CD4-positive, alpha-beta memory T cell (primary cell): ENCODE measurements at regions not wholly inside any gene's neighbourhood (a gene's known extent, or its start where the extent isn't known, plus 50 kb on each side); places are given as distances from the start of the nearest gene placed in this dataset.

Experiments
- CTCF ChIA-PET: fragments of 350-600 bp; sonication (Branson Sonifier 250); formaldehyde crosslinking; loops from one replicate; lab custom pipeline; 2021; ENCODE audit warnings: inconsistent platforms; ENCODE audit not compliant: partially characterized antibody; lab: Charles Lee
- POLR2A ChIA-PET: fragments of 350-600 bp; sonication (Branson Sonifier 250); formaldehyde crosslinking; loops from one replicate; lab custom pipeline; 2021; ENCODE audit not compliant: partially characterized antibody; lab: Charles Lee
- DNase-seq, 5 donors: peaks; one replicate each; pipeline versions ENCODE4 v3.0.0 to v3.0.0-alpha.2; 2020 to 2022; ENCODE audit warnings: mixed read lengths in 1 of 5
- H3K27ac ChIP-seq: one replicate; pipeline ENCODE4 v1.7.0; 2013; ENCODE audit warnings: low read depth, low read length
- H3K27me3 ChIP-seq: 2 replicates; pipeline ENCODE4 v1.7.0; 2013; ENCODE audit warnings: mild to moderate bottlenecking, low read length, moderate library complexity; ENCODE audit not compliant: insufficient read depth
- H3K36me3 ChIP-seq: 2 replicates; pipeline ENCODE4 v1.7.0; 2013; ENCODE audit warnings: mild to moderate bottlenecking, low read length, moderate library complexity; ENCODE audit not compliant: insufficient read depth
- H3K4me1 ChIP-seq: 2 replicates; pipeline ENCODE4 v1.7.0; 2013; ENCODE audit warnings: mild to moderate bottlenecking, low read length, moderate library complexity; ENCODE audit not compliant: insufficient read depth
- H3K4me3 ChIP-seq, 2 donors: one replicate each; pipeline ENCODE4 v1.7.0; 2013; ENCODE audit warnings: low read length in 2 of 2, mild to moderate bottlenecking in 1 of 2
- H3K9me3 ChIP-seq, 2 donors: one replicate each; pipeline ENCODE4 v1.7.0; 2013; ENCODE audit warnings: low read length in 2 of 2, control low read depth in 1 of 2; ENCODE audit not compliant: control insufficient read depth in 1 of 2
- H3K27ac Mint-ChIP-seq, 7 donors: one replicate each; pipeline ENCODE4 v1.8.0; 2020 to 2021; ENCODE audit warnings: mixed read lengths in 7 of 7, mild to moderate bottlenecking in 6 of 7, inconsistent platforms in 3 of 7, moderate library complexity in 3 of 7
- H3K27me3 Mint-ChIP-seq, 2 donors: one replicate each; pipeline ENCODE4 v1.8.0; 2020 to 2021; ENCODE audit warnings: mixed read lengths in 2 of 2
- H3K36me3 Mint-ChIP-seq, 2 donors: one replicate each; pipeline ENCODE4 v1.8.0; 2020 to 2021; ENCODE audit warnings: mixed read lengths in 2 of 2, inconsistent platforms in 1 of 2, mild to moderate bottlenecking in 1 of 2
- H3K4me1 Mint-ChIP-seq, 4 donors: one replicate each; pipeline ENCODE4 v1.8.0; 2020 to 2021; ENCODE audit warnings: mixed read lengths in 4 of 4, mild to moderate bottlenecking in 1 of 4
- H3K4me3 Mint-ChIP-seq, 8 donors: one replicate each; pipeline ENCODE4 v1.8.0; 2020 to 2021; ENCODE audit warnings: mixed read lengths in 8 of 8, mild to moderate bottlenecking in 7 of 8, moderate library complexity in 6 of 8, inconsistent platforms in 3 of 8
- H3K9me3 Mint-ChIP-seq, 8 donors: one replicate each; pipeline ENCODE4 v1.8.0; 2020 to 2021; ENCODE audit warnings: mixed read lengths in 8 of 8, mild to moderate bottlenecking in 5 of 8, inconsistent platforms in 3 of 8, moderate library complexity in 1 of 8
- intact Hi-C: fragments of 100-400 bp; cut with micrococcal nuclease; formaldehyde crosslinking; loops from one replicate; pipeline ENCODE4 v1.15.1; 2023

- Histone ChIP-seq H3K4me3 (no peak overlapping the region), H3K9me3 (no peaks in the 10 kb centered on the region), H3K27me3 (no peaks in the 10 kb centered on the region), H3K27ac (no peak overlapping the region), H3K4me1 (no peaks in the 10 kb centered on the region), H3K36me3 (no peaks in the 10 kb centered on the region)
- peaks cover 0 to 3% of the 10 kb centered on the region in 2 donors for H3K36me3 Mint-ChIP-seq
- peaks cover 4 to 19% (median 11%) of the 10 kb centered on the region in 8 donors for H3K9me3 Mint-ChIP-seq
- no peak overlapping the region for H3K4me3 Mint-ChIP-seq
- ChIA-PET POLR2A (no interaction called here), CTCF (no interaction called here)
- DNase-seq, result no peak
- no peaks in the 10 kb centered on the region for H3K4me1 Mint-ChIP-seq
- intact Hi-C loops, result no loop called here
- no peaks in the 10 kb centered on the region for H3K27me3 Mint-ChIP-seq
- H3K27ac Mint-ChIP-seq, result no peak overlapping the region
Measured at GRCh38 chr14:79947440-79948054, 263.8 kb downstream of the DIO2 start.

- H3K27ac Mint-ChIP-seq, result no peak overlapping the region
- Histone ChIP-seq H3K27me3 (no peaks in the 10 kb centered on the region), H3K9me3 (no peaks in the 10 kb centered on the region), H3K4me3 (no peak overlapping the region), H3K4me1 (no peaks in the 10 kb centered on the region), H3K27ac (no peak overlapping the region), H3K36me3 (no peaks in the 10 kb centered on the region)
- H3K4me3 Mint-ChIP-seq, result no peak overlapping the region
- POLR2A ChIA-PET, result no interaction called here
- H3K9me3 Mint-ChIP-seq, result peaks cover 0 to 6% (median 3%) of the 10 kb centered on the region in 8 donors
- H3K27me3 Mint-ChIP-seq, result no peaks in the 10 kb centered on the region
- no peaks in the 10 kb centered on the region for H3K36me3 Mint-ChIP-seq
- H3K4me1 Mint-ChIP-seq, result no peaks in the 10 kb centered on the region
- intact Hi-C loops, result no loop called here
- DNase-seq, result no peak
- CTCF ChIA-PET, result no interaction called here
Measured at GRCh38 chr14:79939235-79939634, 272.1 kb downstream of the DIO2 start.

- intact Hi-C loops, result no loop called here
Measured at GRCh38 chr14:79938185-79938584, 273.1 kb downstream of the DIO2 start.

GRCh38 chr14:79937433-79937832 is 273.9 kb downstream of the DIO2 start:
- no peak for DNase-seq
- intact Hi-C loops, result no loop called here
- POLR2A ChIA-PET, result no interaction called here
- CTCF ChIA-PET, result no interaction called here
- no peak overlapping the region for H3K27ac Mint-ChIP-seq
- no peaks in the 10 kb centered on the region for H3K36me3 Mint-ChIP-seq
- Histone ChIP-seq H3K36me3 (no peaks in the 10 kb centered on the region), H3K9me3 (no peaks in the 10 kb centered on the region), H3K4me3 (no peak overlapping the region), H3K27me3 (no peaks in the 10 kb centered on the region), H3K27ac (no peak overlapping the region), H3K4me1 (no peaks in the 10 kb centered on the region)
- no peaks in the 10 kb centered on the region for H3K4me1 Mint-ChIP-seq
- H3K4me3 Mint-ChIP-seq, result no peak overlapping the region
- H3K27me3 Mint-ChIP-seq, result no peaks in the 10 kb centered on the region
- H3K9me3 Mint-ChIP-seq, result peaks cover 0 to 9% (median 0%) of the 10 kb centered on the region in 8 donors

More at GRCh38 chr14:79938185-79938584, 273.1 kb downstream of the DIO2 start:
- Histone ChIP-seq H3K36me3 (no peaks in the 10 kb centered on the region), H3K27me3 (no peaks in the 10 kb centered on the region), H3K27ac (no peak overlapping the region), H3K4me1 (no peaks in the 10 kb centered on the region), H3K9me3 (no peaks in the 10 kb centered on the region), H3K4me3 (no peak overlapping the region)
- Mint-ChIP-seq H3K4me1 (no peaks in the 10 kb centered on the region), H3K27me3 (no peaks in the 10 kb centered on the region), H3K4me3 (no peak overlapping the region), H3K9me3 (peaks cover 0 to 9% (median 2%) of the 10 kb centered on the region in 8 donors), H3K36me3 (no peaks in the 10 kb centered on the region), H3K27ac (no peak overlapping the region)
- POLR2A ChIA-PET, result no interaction called here
- CTCF ChIA-PET, result no interaction called here
- no peak for DNase-seq

DNA sequence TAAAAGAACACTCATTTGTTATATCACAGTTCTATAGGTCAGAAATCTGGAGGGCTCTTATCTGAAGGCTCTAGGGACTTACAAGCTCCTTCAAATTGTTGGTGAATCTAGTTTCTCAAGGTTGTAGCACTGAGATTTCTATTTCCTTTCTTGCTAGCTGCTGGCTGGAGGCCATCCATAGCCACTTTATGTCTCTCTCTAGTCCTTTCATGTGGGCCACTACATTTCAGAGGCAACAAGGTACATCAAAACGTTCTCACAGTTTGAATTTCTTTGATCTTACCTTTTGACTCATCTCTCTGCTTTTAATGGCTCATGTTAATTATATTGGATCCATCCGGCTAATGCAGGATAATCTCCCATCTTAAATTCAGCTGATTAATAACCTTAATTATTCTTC is 286.8 kb downstream of the DIO2 start:
- H3K36me3 Mint-ChIP-seq, result no peaks in the 10 kb centered on the region
- Histone ChIP-seq H3K4me1 (no peaks in the 10 kb centered on the region), H3K27me3 (no peaks in the 10 kb centered on the region), H3K36me3 (no peaks in the 10 kb centered on the region), H3K9me3 (no peaks in the 10 kb centered on the region), H3K27ac (no peak overlapping the region), H3K4me3 (no peak overlapping the region)
- no peak overlapping the region for H3K27ac Mint-ChIP-seq
- ChIA-PET CTCF (no interaction called here), POLR2A (no interaction called here)
- DNase-seq, result no peak
- no peaks in the 10 kb centered on the region for H3K4me1 Mint-ChIP-seq
- H3K9me3 Mint-ChIP-seq, result peaks cover 7 to 25% (median 19%) of the 10 kb centered on the region in 8 donors
- no peaks in the 10 kb centered on the region for H3K27me3 Mint-ChIP-seq
- intact Hi-C loops, result no loop called here
- no peak overlapping the region for H3K4me3 Mint-ChIP-seq

DNA sequence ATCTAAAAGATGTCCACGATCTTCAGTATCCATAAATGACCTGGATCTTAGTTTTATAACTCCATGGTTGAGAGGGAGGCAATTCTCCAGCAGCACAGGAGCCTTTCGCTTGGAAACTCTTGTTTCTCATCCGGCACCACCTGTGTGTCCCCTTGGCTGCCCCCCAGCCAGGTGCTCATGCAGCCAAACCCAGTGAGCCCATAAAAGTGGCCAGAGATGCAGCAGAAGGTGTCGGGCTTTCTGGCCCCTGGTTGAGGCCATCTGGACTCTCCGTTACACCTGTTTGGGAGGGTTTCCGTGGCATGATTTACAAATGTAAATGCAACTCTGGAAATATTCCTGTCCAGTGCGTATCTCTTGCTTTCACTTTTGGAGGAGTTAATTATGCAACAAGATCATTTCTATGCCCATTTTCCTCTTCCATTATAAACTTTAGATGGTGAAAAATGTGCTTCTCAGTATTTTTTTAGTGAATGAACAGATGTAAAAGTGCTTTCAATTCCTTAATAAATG is 291.1 kb downstream of the DIO2 start:
- H3K36me3 ChIP-seq, result no peaks in the 10 kb centered on the region
- no peaks in the 10 kb centered on the region for H3K4me1 ChIP-seq
- intact Hi-C loops, result no loop called here
- CTCF ChIA-PET, result no interaction called here
- H3K4me3 ChIP-seq, result no peak overlapping the region
- no peaks in the 10 kb centered on the region for H3K4me1 Mint-ChIP-seq
- no peaks in the 10 kb centered on the region for H3K36me3 Mint-ChIP-seq
- no peaks in the 10 kb centered on the region for H3K9me3 ChIP-seq
- H3K27ac Mint-ChIP-seq, result no peak overlapping the region
- POLR2A ChIA-PET, result no interaction called here
- H3K27ac ChIP-seq, result no peak overlapping the region
- no peak for DNase-seq
- H3K4me3 Mint-ChIP-seq, result no peak overlapping the region
- no peaks in the 10 kb centered on the region for H3K27me3 Mint-ChIP-seq
- no peaks in the 10 kb centered on the region for H3K27me3 ChIP-seq
- peaks cover 6 to 26% (median 17%) of the 10 kb centered on the region in 8 donors for H3K9me3 Mint-ChIP-seq
